Fibroblast of pulmonary artery (primary cell): ENCODE measurements at regions not wholly inside any gene's neighbourhood (a gene's known extent, or its start where the extent isn't known, plus 50 kb on each side); places are given as distances from the start of the nearest gene placed in this dataset.

ENCODE experiments used
- DNase-seq: peaks from one replicate; pipeline ENCODE4 v3.0.0-alpha.2; 2010; ENCODE audit warnings: low read depth
- H3K4me3 ChIP-seq: replicated peaks from 2 replicates; pipeline ENCODE4 v1.5.1; 2011; ENCODE audit warnings: low read depth, mild to moderate bottlenecking, control low read depth, low read length, moderate library complexity
- TF ChIP-seq, protein P1 (sequence below): IDR thresholded peaks from 2 replicates; pipeline ENCODE4 v1.5.1; 2011; ENCODE audit warnings: mild to moderate bottlenecking, control low read depth, low read length, inconsistent platforms; ENCODE audit errors: missing control alignments

GRCh38 chr5:39711821-39712220 is 287.0 kb upstream of the DAB2 start:
- TF ChIP-seq, protein P1, sequence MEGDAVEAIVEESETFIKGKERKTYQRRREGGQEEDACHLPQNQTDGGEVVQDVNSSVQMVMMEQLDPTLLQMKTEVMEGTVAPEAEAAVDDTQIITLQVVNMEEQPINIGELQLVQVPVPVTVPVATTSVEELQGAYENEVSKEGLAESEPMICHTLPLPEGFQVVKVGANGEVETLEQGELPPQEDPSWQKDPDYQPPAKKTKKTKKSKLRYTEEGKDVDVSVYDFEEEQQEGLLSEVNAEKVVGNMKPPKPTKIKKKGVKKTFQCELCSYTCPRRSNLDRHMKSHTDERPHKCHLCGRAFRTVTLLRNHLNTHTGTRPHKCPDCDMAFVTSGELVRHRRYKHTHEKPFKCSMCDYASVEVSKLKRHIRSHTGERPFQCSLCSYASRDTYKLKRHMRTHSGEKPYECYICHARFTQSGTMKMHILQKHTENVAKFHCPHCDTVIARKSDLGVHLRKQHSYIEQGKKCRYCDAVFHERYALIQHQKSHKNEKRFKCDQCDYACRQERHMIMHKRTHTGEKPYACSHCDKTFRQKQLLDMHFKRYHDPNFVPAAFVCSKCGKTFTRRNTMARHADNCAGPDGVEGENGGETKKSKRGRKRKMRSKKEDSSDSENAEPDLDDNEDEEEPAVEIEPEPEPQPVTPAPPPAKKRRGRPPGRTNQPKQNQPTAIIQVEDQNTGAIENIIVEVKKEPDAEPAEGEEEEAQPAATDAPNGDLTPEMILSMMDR: no peak
- no peak overlapping the region for H3K4me3 ChIP-seq

DNA sequence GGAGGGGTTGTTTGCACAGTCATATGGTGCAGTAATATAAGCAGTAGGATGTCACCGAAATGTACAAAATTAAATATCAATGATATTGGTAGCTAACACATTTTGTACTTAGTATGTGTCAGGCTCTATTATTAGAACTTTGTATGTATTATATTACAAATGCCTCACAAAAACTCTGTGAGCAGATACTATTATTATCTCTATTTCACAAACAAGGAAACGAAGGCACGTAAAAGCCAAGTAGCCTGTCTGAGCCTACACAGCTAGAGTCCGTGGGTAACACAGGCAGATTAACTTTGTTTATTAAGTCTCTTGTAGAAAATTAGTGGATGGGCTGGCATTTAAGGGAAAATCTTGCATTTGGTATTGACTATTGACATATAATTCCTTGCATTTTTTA is 284.3 kb upstream of the DAB2 start:
- no peak for DNase-seq
- TF ChIP-seq, protein P1: no peak

More at GRCh38 chr5:39711821-39712220, 287.0 kb upstream of the DAB2 start:
- DNase-seq: no peak

DNA sequence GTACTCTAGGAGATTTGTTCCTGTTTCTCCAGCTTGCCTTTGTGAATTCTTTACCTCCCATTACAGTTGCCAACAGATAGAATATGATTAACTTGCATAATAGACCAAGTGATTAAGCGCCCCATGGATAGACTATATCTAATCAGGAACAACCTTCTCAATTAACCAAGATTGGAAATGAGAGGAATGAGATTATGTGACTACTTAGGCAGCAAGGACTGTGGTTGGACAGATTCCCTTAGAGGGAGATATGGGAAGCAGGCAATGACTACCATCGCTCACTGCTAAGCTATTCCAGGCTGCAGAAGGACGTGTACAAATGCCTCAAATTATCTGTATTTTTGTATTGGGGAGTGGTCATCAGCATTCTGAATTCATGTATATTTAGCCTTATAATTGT is 278.1 kb upstream of the DAB2 start:
- DNase-seq: no peak
- H3K4me3 ChIP-seq: no peak overlapping the region
- TF ChIP-seq, protein P1: no peak

More for the DNA sequence above, 284.3 kb upstream of the DAB2 start:
- H3K4me3 ChIP-seq: no peak overlapping the region

DNA sequence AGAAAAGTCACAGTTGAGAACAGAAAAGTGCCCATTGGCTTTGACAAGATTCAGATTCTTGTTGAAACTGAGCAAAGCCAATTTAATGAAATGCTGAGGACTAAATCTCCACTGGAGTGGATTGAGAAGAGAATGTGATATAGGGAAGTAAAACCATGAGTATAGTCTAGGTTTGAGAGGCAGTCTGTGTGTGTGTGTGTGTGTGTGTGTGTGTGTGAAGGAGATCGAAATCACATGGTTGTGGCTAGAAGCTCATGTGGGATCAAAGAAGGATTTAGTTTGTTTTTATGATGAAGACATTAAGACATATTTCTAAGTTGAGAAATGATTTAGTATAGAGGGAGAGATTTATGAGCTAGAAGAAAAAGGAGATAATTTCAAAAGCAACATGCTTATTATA is 275.7 kb upstream of the DAB2 start:
- no peak overlapping the region for H3K4me3 ChIP-seq
- TF ChIP-seq, protein P1: no peak
- DNase-seq: no peak

GRCh38 chr5:39698838-39699560 is 274.2 kb upstream of the DAB2 start:
- no peak for DNase-seq

DNA sequence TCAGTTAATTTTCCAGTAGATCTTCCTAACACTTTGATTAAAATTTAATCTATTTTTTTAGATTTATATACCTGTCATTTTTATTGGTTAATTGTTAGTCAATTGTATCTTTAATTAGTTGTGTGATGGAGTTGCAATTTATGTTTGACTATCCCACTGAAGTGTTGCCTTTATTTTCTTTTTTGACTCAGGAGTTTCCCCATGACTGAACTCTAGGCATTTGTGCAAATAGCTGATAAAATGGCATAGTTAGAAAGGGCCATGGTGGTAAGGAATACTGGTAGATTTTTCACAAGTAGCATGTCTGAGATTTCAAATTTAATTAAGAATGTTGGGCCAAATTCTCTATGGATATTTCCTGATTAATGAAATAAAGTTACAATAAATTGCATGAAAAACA is 273.1 kb upstream of the DAB2 start:
- TF ChIP-seq, protein P1: no peak
- DNase-seq: no peak
- no peak overlapping the region for H3K4me3 ChIP-seq

More at GRCh38 chr5:39698838-39699560, 274.2 kb upstream of the DAB2 start:
- TF ChIP-seq, protein P1: no peak
- no peak overlapping the region for H3K4me3 ChIP-seq

DNA sequence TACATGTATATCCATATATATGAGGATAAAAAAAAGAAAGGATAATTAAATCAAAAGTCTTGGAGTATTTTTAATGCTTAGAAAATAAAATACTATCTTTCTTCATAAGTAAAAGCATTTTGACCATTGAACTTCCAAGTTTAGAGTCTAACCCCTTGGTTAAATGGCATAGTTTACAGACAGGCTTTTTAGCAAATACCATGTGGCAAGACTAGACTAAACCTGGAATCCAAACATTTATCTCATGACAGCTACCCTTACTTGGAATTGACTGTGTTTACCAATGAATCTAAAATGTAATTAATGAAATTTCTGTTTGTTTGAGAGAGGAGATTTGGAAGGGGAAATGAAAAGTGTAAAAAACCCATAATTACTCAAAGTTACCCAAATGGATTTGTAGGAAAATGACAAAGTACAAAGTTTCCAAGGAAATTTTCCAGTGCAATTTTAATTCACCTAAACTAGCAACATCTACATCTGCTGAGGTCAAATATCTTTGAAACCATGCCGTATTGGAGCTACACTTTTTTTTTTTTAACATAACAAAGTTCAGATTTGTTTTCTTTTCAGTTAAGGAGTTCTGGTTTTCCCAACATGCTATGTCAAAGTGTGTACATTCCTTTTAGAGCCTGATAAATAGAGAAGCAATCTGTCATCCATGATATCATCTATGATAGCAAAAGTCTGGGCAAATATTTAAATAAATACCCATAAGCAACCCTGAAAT is 272.1 kb upstream of the DAB2 start:
- H3K4me3 ChIP-seq: no peak overlapping the region
- no peak for DNase-seq
- TF ChIP-seq, protein P1: no peak
